Fibroblast of mammary gland (primary cell): ENCODE measurements at regions not wholly inside any gene's neighbourhood (a gene's known extent, or its start where the extent isn't known, plus 50 kb on each side); places are given as distances from the start of the nearest gene placed in this dataset.
A peak's percentile ranks its signal among the peaks of the same experiment; 100 is the strongest.

ENCODE experiments used
- DNase-seq: peaks from one replicate; pipeline ENCODE4 v3.0.0-alpha.2; 2010; ENCODE audit warnings: low read depth
- H3K4me3 ChIP-seq: 2 replicates; pipeline ENCODE4 v1.5.1; 2011; ENCODE audit warnings: low read depth, mild to moderate bottlenecking, low read length, moderate library complexity; ENCODE audit not compliant: control insufficient read depth
- CTCF ChIP-seq: conservative IDR thresholded peaks from 2 replicates; pipeline ENCODE4 v1.5.1; 2011; ENCODE audit warnings: low read depth, low read length, inconsistent platforms; ENCODE audit not compliant: control insufficient read depth, insufficient read depth

DNA sequence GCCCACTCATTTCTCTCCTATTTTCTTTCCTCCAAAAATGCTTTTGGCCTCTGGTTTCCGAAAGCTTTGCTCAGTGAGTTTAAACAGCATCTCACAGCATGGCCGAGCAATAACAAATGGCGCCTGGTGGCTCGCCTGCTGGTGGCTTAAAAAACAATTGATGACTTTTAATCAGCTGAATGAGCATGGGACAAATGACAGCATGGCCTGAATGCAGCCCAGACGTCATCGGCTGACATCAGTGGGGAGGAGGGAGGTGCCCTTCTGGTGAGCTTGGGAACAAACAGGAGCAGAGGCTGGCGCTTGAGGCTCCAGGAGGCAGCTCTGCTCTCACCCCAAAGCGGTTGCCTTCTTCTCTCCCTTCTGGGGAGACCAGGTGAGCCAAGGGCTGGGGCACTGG lies 286.4 kb downstream of the BCOR start:
- H3K4me3 ChIP-seq: no peak overlapping the region
- TF ChIP-seq CTCF: no peak
- no peak for DNase-seq

- H3K4me3 ChIP-seq: no peak overlapping the region
- DNase-seq: peak; percentile 87
- TF ChIP-seq CTCF: no peak
Measured at GRCh38 chrX:39813631-39814277, 284.0 kb downstream of the BCOR start.

DNA sequence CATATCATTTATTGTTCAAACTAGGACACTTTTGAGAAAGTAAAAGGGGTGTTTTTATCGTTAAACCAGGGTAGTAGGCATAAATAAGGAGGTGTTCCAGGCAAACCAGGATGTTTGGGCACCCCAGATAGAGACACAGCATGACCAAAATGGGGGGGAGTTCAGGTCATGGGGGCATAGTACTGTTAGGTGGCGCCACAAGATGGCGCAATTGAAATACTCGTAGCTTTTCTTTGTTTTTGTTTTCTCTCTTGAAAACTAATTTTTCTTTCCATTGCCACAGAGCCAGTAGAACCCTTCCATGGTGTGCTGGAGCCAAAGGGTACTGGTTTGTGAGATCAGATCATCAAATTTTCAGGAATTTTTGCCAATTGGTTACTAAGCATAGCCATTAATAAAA lies 283.4 kb downstream of the BCOR start:
- DNase-seq: peak; percentile 51
- TF ChIP-seq CTCF: peak; percentile 49
- H3K4me3 ChIP-seq: no peak overlapping the region

DNA sequence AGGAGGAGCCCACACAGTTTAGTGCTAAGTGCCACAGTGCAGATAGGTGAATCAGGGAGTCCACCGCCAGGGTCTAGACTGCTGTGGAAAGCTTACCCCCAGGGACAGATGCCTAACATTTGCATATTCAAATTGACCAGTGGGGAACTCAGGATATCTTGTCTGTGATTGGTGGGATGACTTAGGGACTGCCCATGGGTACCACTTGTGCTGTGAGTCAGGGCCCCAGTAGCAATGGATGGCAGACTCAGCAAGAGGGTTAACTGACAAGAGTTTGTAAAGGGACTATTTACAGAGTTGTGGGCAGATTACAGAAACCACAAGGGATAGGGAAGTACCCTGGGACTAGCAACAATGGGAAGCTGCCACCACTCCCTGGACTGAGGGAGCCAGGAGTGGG lies 282.1 kb downstream of the BCOR start:
- no peak for TF ChIP-seq CTCF
- DNase-seq: no peak
- H3K4me3 ChIP-seq: no peak overlapping the region

GRCh38 chrX:39816871-39817731 lies 280.7 kb downstream of the BCOR start:
- H3K4me3 ChIP-seq: no peak overlapping the region
- TF ChIP-seq CTCF: no peak
- DNase-seq: peak; percentile 62

DNA sequence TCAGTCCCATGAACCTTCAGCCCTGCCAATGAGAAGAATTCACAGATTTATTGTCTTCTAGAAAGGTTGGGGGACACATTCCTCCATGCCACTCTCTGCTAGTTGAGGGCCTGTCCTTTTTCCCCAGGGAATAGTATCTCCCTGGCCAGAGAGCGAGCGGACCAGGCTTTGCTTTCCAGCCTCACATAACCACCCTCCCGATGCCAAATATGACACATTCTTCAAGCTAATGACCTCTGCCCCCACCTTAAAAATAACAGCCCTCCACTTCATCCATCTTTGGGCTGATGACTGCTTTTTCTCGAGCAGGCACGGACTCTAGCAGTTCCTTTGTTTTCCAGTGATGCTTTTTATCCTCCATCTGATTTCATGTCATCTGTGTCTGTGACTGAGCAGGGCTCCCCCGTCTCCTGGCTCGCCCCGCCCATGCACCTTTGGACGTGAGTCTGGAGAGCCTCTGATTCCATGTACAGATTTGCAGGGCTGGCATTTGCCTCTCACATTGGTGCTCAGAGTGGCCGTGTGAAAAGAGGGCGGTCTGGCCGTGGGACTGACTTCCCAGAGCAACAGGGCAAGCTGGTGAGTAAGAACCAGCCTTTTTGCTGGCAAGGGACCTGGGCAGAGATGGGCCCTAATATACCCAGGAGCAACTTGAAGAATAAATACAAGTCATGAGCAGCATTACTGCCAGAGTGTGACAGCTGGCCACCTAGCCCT lies 279.8 kb downstream of the BCOR start:
- TF ChIP-seq CTCF: no peak
- DNase-seq: no peak
- no peak overlapping the region for H3K4me3 ChIP-seq
